ENCODE measurements at regions not wholly inside any gene's neighbourhood (a gene's known extent, or its start where the extent isn't known, plus 50 kb on each side); places are given as distances from the start of the nearest gene placed in this dataset.
"Not testable (repeated sequence)": the region's sequence is repeated elsewhere in the genome, so short reads cannot be mapped to it uniquely, and the experiment has no call there.

- no peak for DNase-seq (ENCODE audit: low read depth)
Observed at GRCh38 chr15:69601711-69602504, 149.3 kb downstream of the RPLP1 start.

GRCh38 chr15:69602921-69603320 lies 150.3 kb downstream of the RPLP1 start:
- DNase-seq (ENCODE audit: low read depth): no peak

GRCh38 chr15:69603369-69604071 lies 150.9 kb downstream of the RPLP1 start:
- DNase-seq (ENCODE audit: low read depth): no peak

- DNase-seq (ENCODE audit: low read depth): no peak
Observed at GRCh38 chr15:69604072-69604411, 151.4 kb downstream of the RPLP1 start.

- DNase-seq (ENCODE audit: low read depth): no peak
Observed at GRCh38 chr15:69606144-69606543, 153.5 kb downstream of the RPLP1 start.

GRCh38 chr15:69606921-69607500 lies 154.4 kb downstream of the RPLP1 start:
- DNase-seq (ENCODE audit: low read depth): peak; percentile 37

- no peak for DNase-seq (ENCODE audit: low read depth)
Observed at GRCh38 chr15:69608661-69609060, 156.0 kb downstream of the RPLP1 start.

- DNase-seq (ENCODE audit: low read depth): peak; percentile 27
Observed at GRCh38 chr15:69609176-69609575, 156.6 kb downstream of the RPLP1 start.

GRCh38 chr15:69609776-69610175 lies 157.2 kb downstream of the RPLP1 start:
- DNase-seq (ENCODE audit: low read depth): no peak

GRCh38 chr15:69610277-69610676 lies 157.7 kb downstream of the RPLP1 start:
- DNase-seq (ENCODE audit: low read depth): no peak

- DNase-seq (ENCODE audit: low read depth): no peak
Observed at GRCh38 chr15:69610858-69611257, 158.2 kb downstream of the RPLP1 start.

GRCh38 chr15:69612112-69612511 lies 159.5 kb downstream of the RPLP1 start:
- no peak for DNase-seq (ENCODE audit: low read depth)

GRCh38 chr15:69613182-69613581 lies 160.6 kb downstream of the RPLP1 start:
- no peak for DNase-seq (ENCODE audit: low read depth)

- DNase-seq (ENCODE audit: low read depth): no peak
Observed at GRCh38 chr15:69613988-69614387, 161.4 kb downstream of the RPLP1 start.

GRCh38 chr15:69615736-69616135 lies 163.1 kb downstream of the RPLP1 start:
- DNase-seq (ENCODE audit: low read depth): no peak

GRCh38 chr15:69616558-69616957 lies 163.9 kb downstream of the RPLP1 start:
- no peak for DNase-seq (ENCODE audit: low read depth)

- not testable (repeated sequence) for DNase-seq (ENCODE audit: low read depth)
Observed at GRCh38 chr15:69617144-69617543, 164.5 kb downstream of the RPLP1 start.

- no peak for DNase-seq (ENCODE audit: low read depth)
Observed at GRCh38 chr15:69623392-69624154, 171.0 kb downstream of the RPLP1 start.

GRCh38 chr15:69624155-69624520 lies 171.5 kb downstream of the RPLP1 start:
- DNase-seq (ENCODE audit: low read depth): no peak

GRCh38 chr15:69624816-69625215 lies 172.2 kb downstream of the RPLP1 start:
- DNase-seq (ENCODE audit: low read depth): no peak

GRCh38 chr15:69625328-69625727 lies 172.7 kb downstream of the RPLP1 start:
- DNase-seq (ENCODE audit: low read depth): no peak

Data from EH (cell line).